ENCODE measurements at regions not wholly inside any gene's neighbourhood (a gene's known extent, or its start where the extent isn't known, plus 50 kb on each side); places are given as distances from the start of the nearest gene placed in this dataset.

DNA sequence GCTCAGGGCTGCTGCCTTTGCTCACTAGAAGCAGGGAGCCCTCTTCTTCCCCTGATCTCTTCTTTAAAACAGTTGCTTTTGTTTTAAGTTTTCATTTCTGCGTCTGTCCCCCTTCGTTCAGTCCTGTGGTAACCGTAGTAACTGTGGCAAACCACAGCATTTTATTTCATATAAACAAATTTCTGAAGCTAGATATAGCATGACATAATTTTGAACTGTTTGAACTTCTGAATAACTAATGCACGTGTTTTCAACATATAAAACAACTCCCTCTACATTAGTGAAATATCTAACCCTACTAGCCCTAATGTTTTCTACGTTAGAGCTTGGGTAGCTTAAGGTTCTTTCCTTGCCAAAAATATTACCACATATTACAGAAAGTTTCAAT lies 104.6 kb downstream of the DISP1 start:
- no peak overlapping the region for H3K4me3 ChIP-seq
- no peak for TF ChIP-seq CTCF (IDR thresholded peaks at IDR 0.05)
- peaks cover 0 to 16% of the 10 kb centered on the region in 2 donors for H3K9me3 ChIP-seq
- no peaks in the 10 kb centered on the region for H3K36me3 ChIP-seq
- peaks cover 0 to 18% of the 10 kb centered on the region in 2 donors for H3K4me1 ChIP-seq
- H3K27ac ChIP-seq = no peak overlapping the region
- DNase-seq (ENCODE audit: low spot score) = no peak
- no peaks in the 10 kb centered on the region for H3K27me3 ChIP-seq

DNA sequence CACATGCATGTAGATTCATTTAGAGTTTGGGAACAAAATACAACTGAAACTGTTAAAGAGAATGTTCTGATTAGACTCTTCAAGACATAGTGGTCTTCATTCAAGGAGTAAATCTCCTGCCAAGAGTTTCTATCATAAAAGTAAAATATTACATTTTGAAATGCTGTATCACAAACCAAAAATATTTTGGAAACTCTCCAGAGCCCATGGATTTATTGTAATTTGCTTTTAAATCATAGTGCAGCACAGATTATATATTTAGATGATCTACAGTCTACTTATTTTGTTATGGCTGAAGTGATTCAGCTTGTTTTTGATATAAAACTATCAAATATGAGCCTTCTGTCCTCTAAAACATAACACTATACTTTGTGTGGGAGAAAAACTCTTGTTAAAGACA lies 105.3 kb downstream of the DISP1 start:
- no peak overlapping the region for H3K4me3 ChIP-seq
- H3K9me3 ChIP-seq = peaks cover 0 to 16% of the 10 kb centered on the region in 2 donors
- H3K27ac ChIP-seq = no peak overlapping the region
- no peak for DNase-seq (ENCODE audit: low spot score)
- peaks cover 0 to 16% of the 10 kb centered on the region in 2 donors for H3K4me1 ChIP-seq
- no peaks in the 10 kb centered on the region for H3K36me3 ChIP-seq
- H3K27me3 ChIP-seq = no peaks in the 10 kb centered on the region
- no peak for TF ChIP-seq CTCF (IDR thresholded peaks at IDR 0.05)

DNA sequence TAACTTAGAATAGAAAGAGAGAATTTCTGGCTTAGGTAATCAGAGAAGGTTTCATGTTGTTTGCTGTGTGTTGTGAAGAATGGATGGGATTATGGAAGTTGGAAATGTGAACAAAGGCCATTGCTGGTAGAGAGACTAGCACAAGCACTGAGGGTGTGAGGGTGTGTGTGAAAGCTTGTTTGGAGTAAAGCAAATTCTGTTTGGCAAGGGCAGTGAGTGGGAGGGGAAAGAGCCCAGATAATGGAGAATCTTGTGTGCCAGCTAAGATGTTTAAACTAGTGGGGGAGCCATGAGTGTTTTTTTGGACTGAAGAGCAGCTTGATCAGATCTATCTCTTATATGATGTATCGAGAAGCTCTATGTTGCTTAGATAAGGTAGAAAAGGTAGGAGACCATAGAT lies 107.1 kb downstream of the DISP1 start:
- no peak overlapping the region for H3K4me3 ChIP-seq
- H3K9me3 ChIP-seq = peaks cover 0 to 6% of the 10 kb centered on the region in 2 donors
- H3K36me3 ChIP-seq = no peaks in the 10 kb centered on the region
- H3K27me3 ChIP-seq = no peaks in the 10 kb centered on the region
- no peak for TF ChIP-seq CTCF (IDR thresholded peaks at IDR 0.05)
- H3K4me1 ChIP-seq = peaks cover 0 to 15% of the 10 kb centered on the region in 2 donors
- H3K27ac ChIP-seq = no peak overlapping the region
- DNase-seq (ENCODE audit: low spot score) = no peak

DNA sequence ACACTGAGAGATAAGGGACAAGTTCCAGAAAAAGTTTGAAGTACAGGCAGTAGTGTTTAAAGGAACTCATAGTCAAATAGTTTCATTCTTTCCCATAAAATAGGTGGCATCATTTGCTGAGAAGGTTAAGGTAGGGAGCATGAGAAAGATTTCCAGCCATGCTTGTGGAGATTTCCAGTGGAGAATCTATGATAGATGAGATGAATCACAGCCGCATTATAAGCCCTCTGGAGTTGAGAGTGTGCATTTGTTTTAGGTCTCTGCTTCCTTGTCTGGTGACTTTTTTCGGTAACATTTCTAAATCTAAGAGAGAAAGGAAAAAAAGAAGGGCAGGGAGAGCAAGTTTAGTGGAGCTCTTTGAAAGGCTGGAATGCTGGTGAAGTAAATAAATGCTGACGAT lies 108.7 kb downstream of the DISP1 start:
- no peak overlapping the region for H3K27ac ChIP-seq
- TF ChIP-seq CTCF (IDR thresholded peaks at IDR 0.05) = no peak
- no peaks in the 10 kb centered on the region for H3K36me3 ChIP-seq
- H3K4me3 ChIP-seq = no peak overlapping the region
- no peaks in the 10 kb centered on the region for H3K9me3 ChIP-seq
- DNase-seq (ENCODE audit: low spot score) = no peak
- H3K27me3 ChIP-seq = no peaks in the 10 kb centered on the region
- H3K4me1 ChIP-seq = peaks cover 0 to 25% of the 10 kb centered on the region in 2 donors

DNA sequence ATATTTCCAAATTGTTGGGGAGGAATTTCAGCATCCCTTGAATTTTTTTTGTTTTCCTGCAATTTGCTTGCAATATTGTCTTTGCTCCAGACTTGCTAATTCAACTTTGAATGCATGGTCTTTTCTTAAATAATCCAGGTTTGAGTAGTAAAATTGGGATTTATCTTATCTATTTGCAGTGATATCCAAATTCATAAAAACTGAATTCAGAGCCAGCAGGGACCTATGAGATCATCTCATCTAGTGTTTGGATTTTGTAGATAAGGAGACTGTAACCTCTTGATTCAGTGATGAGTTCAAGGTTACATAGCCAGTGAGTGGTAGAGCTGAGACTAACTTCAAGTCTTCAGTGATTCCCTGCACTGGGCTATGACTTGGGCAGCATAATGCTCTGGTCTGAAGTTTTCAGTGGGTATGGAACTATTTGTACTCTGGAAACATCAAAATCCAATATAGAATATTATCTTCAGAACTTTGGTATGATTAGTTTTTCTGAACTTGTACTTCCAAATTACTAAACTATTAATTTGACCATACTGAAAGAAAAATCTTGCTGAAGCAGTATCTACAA lies 109.4 kb downstream of the DISP1 start:
- H3K4me3 ChIP-seq = no peak overlapping the region
- peaks cover 0 to 32% of the 10 kb centered on the region in 2 donors for H3K4me1 ChIP-seq
- no peaks in the 10 kb centered on the region for H3K36me3 ChIP-seq
- no peak for TF ChIP-seq CTCF (IDR thresholded peaks at IDR 0.05)
- H3K27me3 ChIP-seq = no peaks in the 10 kb centered on the region
- no peaks in the 10 kb centered on the region for H3K9me3 ChIP-seq
- no peak for DNase-seq (ENCODE audit: low spot score)
- H3K27ac ChIP-seq = no peak overlapping the region

DNA sequence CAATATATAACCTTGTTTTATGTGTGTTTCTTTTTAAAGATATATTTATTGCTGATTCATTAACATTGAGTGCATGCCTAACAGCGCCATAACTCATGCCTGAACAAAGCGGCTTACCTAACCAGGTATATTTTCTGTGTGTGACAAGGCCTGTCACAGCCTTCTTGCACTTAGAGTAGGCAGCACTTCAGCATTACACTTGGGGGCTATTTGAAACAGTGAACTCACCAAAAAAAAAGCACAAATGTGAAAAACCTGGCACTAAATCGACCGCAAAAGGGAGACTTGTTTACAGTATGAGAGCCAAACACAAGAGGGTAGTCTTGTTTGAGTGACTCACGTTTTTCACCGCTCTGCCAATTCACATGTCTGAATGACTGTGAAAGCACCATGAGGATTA lies 111.7 kb downstream of the DISP1 start:
- Histone ChIP-seq H3K4me1 (peaks cover 0 to 42% of the 10 kb centered on the region in 2 donors), H3K27ac (no peak overlapping the region), H3K4me3 (no peak overlapping the region), H3K9me3 (no peaks in the 10 kb centered on the region), H3K27me3 (no peaks in the 10 kb centered on the region), H3K36me3 (no peaks in the 10 kb centered on the region)
- DNase-seq (ENCODE audit: low spot score) = no peak
- TF ChIP-seq CTCF (IDR thresholded peaks at IDR 0.05) = no peak
